Endothelial cell of umbilical vein (primary cell): ENCODE measurements at regions not wholly inside any gene's neighbourhood (a gene's known extent, or its start where the extent isn't known, plus 50 kb on each side); places are given as distances from the start of the nearest gene placed in this dataset.

Experiments used
- BruUV-seq: library from RNA; stranded (reverse); fragments of 400-500 nt; replicated peaks from 2 replicates; lab custom pipeline; 2021; lab: Mats Ljungman, UMichigan
- CTCF ChIA-PET: fragments of 300-600, 350-600 bp; sonication (Branson Sonifier 250); formaldehyde crosslinking; loops from one replicate; lab custom pipeline; 2021; ENCODE audit warnings: antibody characterized with exemption, inconsistent platforms; lab: Charles Lee
- POLR2A ChIA-PET: fragments of 300-600, 350-600 bp; sonication (Branson Sonifier 250); formaldehyde crosslinking; loops from one replicate; lab custom pipeline; 2021; ENCODE audit warnings: antibody characterized with exemption, inconsistent platforms; lab: Charles Lee
- DNase-seq: peaks from one replicate; pipeline ENCODE4 v3.0.0-alpha.2; 2011; ENCODE audit warnings: low read depth, low spot score
- FAIRE-seq: peaks from 2 replicates; lab custom pipeline; 2011; peaks lifted over from hg19 to GRCh38; lab: Jason Lieb, UNC
- H2AFZ ChIP-seq: 2 replicates; pipeline ENCODE4 v1.6.0; 2012; ENCODE audit warnings: low read depth, low read length, control low read depth, inconsistent platforms
- H3K27ac ChIP-seq: 2 replicates; pipeline ENCODE4 v1.5.1; 2011; ENCODE audit warnings: low read depth, mild to moderate bottlenecking, control low read depth, low read length, moderate library complexity; ENCODE audit not compliant: insufficient read depth
- H3K27me3 ChIP-seq, 2 experiments: 2 replicates each; pipeline versions ENCODE4 v1.6.0 to v1.6.1; 2011; ENCODE audit warnings: low read length in 2 of 2, mixed read lengths in 1 of 2; ENCODE audit not compliant: control insufficient read depth in 2 of 2, insufficient read depth in 2 of 2
- H3K36me3 ChIP-seq, 2 experiments: 2 replicates in 1 of 2; 3 replicates in 1 of 2; pipeline ENCODE4 v1.5.1; 2011; ENCODE audit warnings: low read length in 2 of 2, mild to moderate bottlenecking in 1 of 2, moderate library complexity in 1 of 2; ENCODE audit not compliant: control insufficient read depth in 2 of 2, insufficient read depth in 2 of 2; ENCODE audit errors: extremely low read depth in 1 of 2
- H3K4me1 ChIP-seq: 3 replicates; pipeline ENCODE4 v1.5.1; 2011; ENCODE audit warnings: mild to moderate bottlenecking, low read length; ENCODE audit not compliant: control insufficient read depth, insufficient read depth; ENCODE audit errors: extremely low read depth
- H3K4me2 ChIP-seq: 2 replicates; pipeline ENCODE4 v1.6.1; 2011; ENCODE audit warnings: low read length, control low read depth, mixed read lengths; ENCODE audit not compliant: insufficient read depth
- H3K4me3 ChIP-seq, 3 experiments: fragments of 200-600 bp in 1 of 3; sonication (generic), shearing (Covaris generic) in 1 of 3; replicated peaks in 1 of 3; 2 replicates each; pipeline ENCODE4 v1.5.1; 2011 to 2016; ENCODE audit warnings: control low read depth in 3 of 3, low read length in 3 of 3, mild to moderate bottlenecking in 2 of 3, inconsistent platforms in 1 of 3, low read depth in 1 of 3, moderate library complexity in 1 of 3; ENCODE audit not compliant: insufficient read depth in 1 of 3
- H3K79me2 ChIP-seq: 2 replicates; pipeline ENCODE4 v1.6.0; 2012; ENCODE audit warnings: low read length, inconsistent platforms; ENCODE audit not compliant: control insufficient read depth, insufficient read depth
- H3K9ac ChIP-seq: replicated peaks from 2 replicates; pipeline ENCODE3; 2011; ENCODE audit warnings: low read length, control low read depth; ENCODE audit not compliant: insufficient read depth; ENCODE audit errors: extremely low read depth
- H3K9me1 ChIP-seq: replicated peaks from 3 replicates; pipeline ENCODE4 v1.6.0; 2011; ENCODE audit warnings: mild to moderate bottlenecking, low read length; ENCODE audit not compliant: control insufficient read depth, insufficient read depth; ENCODE audit errors: extremely low read depth
- H3K9me3 ChIP-seq: replicated peaks from 2 replicates; pipeline ENCODE4 v1.5.1; 2012; ENCODE audit warnings: low read length, inconsistent platforms; ENCODE audit not compliant: control insufficient read depth, insufficient read depth
- H4K20me1 ChIP-seq: replicated peaks from 2 replicates; pipeline ENCODE3; 2011; ENCODE audit warnings: mild to moderate bottlenecking, low read length; ENCODE audit not compliant: control insufficient read depth, insufficient read depth; ENCODE audit errors: extremely low read depth
- EZH2 ChIP-seq: IDR thresholded peaks from 2 replicates; pipeline ENCODE4 v1.6.1; 2012; ENCODE audit warnings: borderline replicate concordance, low read depth, mild to moderate bottlenecking, moderate library complexity, low read length, inconsistent platforms; ENCODE audit not compliant: severe bottlenecking
- FOS ChIP-seq: IDR thresholded peaks from 2 replicates; pipeline ENCODE4 v1.6.1; 2011; ENCODE audit warnings: mild to moderate bottlenecking, low read length, moderate library complexity, borderline replicate concordance; ENCODE audit not compliant: insufficient read depth
- GATA2 ChIP-seq: IDR thresholded peaks from 2 replicates; pipeline ENCODE4 v1.7.0; 2011; ENCODE audit warnings: low read depth, mild to moderate bottlenecking, moderate library complexity, mixed read lengths, low read length; ENCODE audit not compliant: insufficient read length, insufficient read depth
- MYC ChIP-seq: IDR thresholded peaks from one replicate; pipeline ENCODE4 v1.6.1; 2011; ENCODE audit warnings: mild to moderate bottlenecking, low read depth, low read length
- POLR2A ChIP-seq: IDR thresholded peaks from 2 replicates; pipeline ENCODE4 v1.6.1; 2012; ENCODE audit warnings: low read depth, mild to moderate bottlenecking, control low read depth, low read length
- POLR2AphosphoS5 ChIP-seq: IDR thresholded peaks from 2 replicates; pipeline ENCODE4 v1.6.1; 2012; ENCODE audit warnings: low read depth, mild to moderate bottlenecking, control low read depth, low read length, moderate library complexity; ENCODE audit not compliant: insufficient read depth
- dilution Hi-C: fragments of 300-500 bp; cut with MboI; formaldehyde crosslinking; loops from one replicate; pipeline ENCODE4 v1.15.0; 2019; ENCODE audit warnings: low sequenced_read_pairs; ENCODE audit not compliant: extremely low pct_ligation_motif_present
- intact Hi-C: fragments of 100-400 bp; cut with micrococcal nuclease; formaldehyde crosslinking; loops from one replicate; pipeline ENCODE4 v1.10.0; 2022
- TF ChIP-seq, protein P1 (sequence below), 2 donors: IDR thresholded peaks; 1 replicate in 1 of 2; 2 replicates in 1 of 2; pipeline ENCODE4 v1.5.1; 2011; ENCODE audit warnings: low read length in 2 of 2, mild to moderate bottlenecking in 2 of 2, moderate library complexity in 2 of 2, control low read depth in 1 of 2, inconsistent platforms in 1 of 2, low read depth in 1 of 2; ENCODE audit not compliant: insufficient read depth in 1 of 2; ENCODE audit errors: extremely low read depth in 1 of 2
- TF ChIP-seq, protein P2 (sequence below): IDR thresholded peaks from 2 replicates; pipeline ENCODE4 v1.6.1; 2011; ENCODE audit not compliant: insufficient read depth, insufficient read length

DNA sequence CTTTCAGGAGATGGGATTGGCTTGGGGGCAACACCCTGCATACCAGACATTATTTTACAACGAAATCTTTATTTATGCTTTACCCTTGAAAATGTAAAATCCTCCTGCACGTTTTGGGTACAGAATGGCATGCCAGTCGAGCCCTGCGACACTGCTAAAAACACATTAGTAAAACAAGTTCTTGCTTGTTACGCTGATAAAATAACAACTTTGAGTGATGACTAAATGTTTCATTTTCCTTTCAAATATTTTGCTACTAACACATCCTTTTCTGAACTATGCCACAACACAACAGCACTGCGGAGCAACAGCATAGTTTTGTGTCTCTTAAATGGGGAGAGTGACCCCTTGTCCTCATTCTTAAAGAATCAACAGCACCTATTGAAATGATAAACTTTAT is 76.0 kb upstream of the SEMA3D start:
- no peak for DNase-seq
- Histone ChIP-seq H3K9me3 (no peaks in the 10 kb centered on the region), H3K4me3 (no peak overlapping the region), H3K36me3 (no peaks in the 10 kb centered on the region), H4K20me1 (no peaks in the 10 kb centered on the region), H3K27ac (no peak overlapping the region), H3K9me1 (no peaks in the 10 kb centered on the region), H3K27me3 (peaks cover 0 to 4% of the 10 kb centered on the region in 2 experiments), H3K79me2 (no peaks in the 10 kb centered on the region), H3K4me1 (no peaks in the 10 kb centered on the region), H3K9ac (no peak overlapping the region), H3K4me2 (no peak overlapping the region), H2AFZ (no peak overlapping the region)
- CTCF ChIA-PET = interaction anchor here (1.0 kb wide), 1 partner anchor 10 kb away, joined by 3 read pairs; no protein-coding TSS in a partner anchor
- no TSS peak for BruUV-seq
- intact Hi-C loops = no loop called here
- dilution Hi-C loops = no loop called here
- TF ChIP-seq GATA2 (no peak), POLR2AphosphoS5 (no peak), FOS (no peak), EZH2 (no peak), MYC (no peak), POLR2A (no peak)
- TF ChIP-seq, protein P1, sequence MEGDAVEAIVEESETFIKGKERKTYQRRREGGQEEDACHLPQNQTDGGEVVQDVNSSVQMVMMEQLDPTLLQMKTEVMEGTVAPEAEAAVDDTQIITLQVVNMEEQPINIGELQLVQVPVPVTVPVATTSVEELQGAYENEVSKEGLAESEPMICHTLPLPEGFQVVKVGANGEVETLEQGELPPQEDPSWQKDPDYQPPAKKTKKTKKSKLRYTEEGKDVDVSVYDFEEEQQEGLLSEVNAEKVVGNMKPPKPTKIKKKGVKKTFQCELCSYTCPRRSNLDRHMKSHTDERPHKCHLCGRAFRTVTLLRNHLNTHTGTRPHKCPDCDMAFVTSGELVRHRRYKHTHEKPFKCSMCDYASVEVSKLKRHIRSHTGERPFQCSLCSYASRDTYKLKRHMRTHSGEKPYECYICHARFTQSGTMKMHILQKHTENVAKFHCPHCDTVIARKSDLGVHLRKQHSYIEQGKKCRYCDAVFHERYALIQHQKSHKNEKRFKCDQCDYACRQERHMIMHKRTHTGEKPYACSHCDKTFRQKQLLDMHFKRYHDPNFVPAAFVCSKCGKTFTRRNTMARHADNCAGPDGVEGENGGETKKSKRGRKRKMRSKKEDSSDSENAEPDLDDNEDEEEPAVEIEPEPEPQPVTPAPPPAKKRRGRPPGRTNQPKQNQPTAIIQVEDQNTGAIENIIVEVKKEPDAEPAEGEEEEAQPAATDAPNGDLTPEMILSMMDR (IDR thresholded peaks at IDR 0.05; ENCODE audit: extremely low read depth in 1 of 2, insufficient read depth in 1 of 2, low read depth in 1 of 2, low read length in 2 of 2) = no peak
- TF ChIP-seq, protein P2, sequence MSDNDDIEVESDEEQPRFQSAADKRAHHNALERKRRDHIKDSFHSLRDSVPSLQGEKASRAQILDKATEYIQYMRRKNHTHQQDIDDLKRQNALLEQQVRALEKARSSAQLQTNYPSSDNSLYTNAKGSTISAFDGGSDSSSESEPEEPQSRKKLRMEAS = no peak
- POLR2A ChIA-PET = no interaction called here
- FAIRE-seq = no peak
